PC-3 (cell line): ENCODE measurements at regions not wholly inside any gene's neighbourhood (a gene's known extent, or its start where the extent isn't known, plus 50 kb on each side); places are given as distances from the start of the nearest gene placed in this dataset.

Experiments used
- ATAC-seq: fragments of 200-7000 bp; cut with Tn5 transposase; 2 replicates; pipeline ENCODE4 v1.9.1; 2020; ENCODE audit warnings: mild to moderate bottlenecking, moderate library complexity
- BruUV-seq: library from RNA; stranded (reverse); fragments of 400-500 nt; replicated peaks from 2 replicates; lab custom pipeline; 2021; lab: Mats Ljungman, UMichigan
- CTCF ChIA-PET: fragments of 300-600 bp; sonication (Branson Sonifier 250); formaldehyde crosslinking; loops from one replicate; lab custom pipeline; 2022; ENCODE audit warnings: antibody characterized with exemption; lab: Charles Lee
- POLR2A ChIA-PET: fragments of 300-600 bp; sonication (Branson Sonifier 250); formaldehyde crosslinking; loops from one replicate; lab custom pipeline; 2022; ENCODE audit warnings: antibody characterized with exemption; ENCODE audit not compliant: unreplicated experiment; lab: Charles Lee
- DNase-seq: peaks from one replicate; pipeline ENCODE4 v3.0.0-alpha.2; 2015
- H2AFZ ChIP-seq: fragments of 300-600 bp; sonication (generic); 2 replicates; pipeline ENCODE4 v1.6.0; 2016; ENCODE audit warnings: antibody characterized with exemption, low read length
- H3F3A ChIP-seq: fragments of 300-600 bp; sonication (generic); one replicate; pipeline ENCODE4 v1.6.0; 2017; ENCODE audit warnings: antibody characterized with exemption, low read length, control low read depth, mild to moderate bottlenecking; ENCODE audit not compliant: unreplicated experiment
- H3K27ac ChIP-seq: fragments of 300-600 bp; sonication (generic); 2 replicates; pipeline ENCODE4 v1.5.1; 2016; ENCODE audit warnings: mild to moderate bottlenecking, low read length
- H3K27me3 ChIP-seq: fragments of 300-600 bp; sonication (generic); 2 replicates; pipeline ENCODE4 v1.6.1; 2016; ENCODE audit warnings: low read length, mixed read lengths
- H3K36me3 ChIP-seq: fragments of 300-600 bp; sonication (generic); 2 replicates; pipeline ENCODE4 v1.6.1; 2016; ENCODE audit warnings: low read depth, mixed run types, low read length, mixed read lengths
- H3K4me1 ChIP-seq: fragments of 300-600 bp; sonication (generic); 2 replicates; pipeline ENCODE4 v1.5.1; 2016; ENCODE audit warnings: low read length; ENCODE audit not compliant: insufficient read depth
- H3K4me2 ChIP-seq: fragments of 300-600 bp; sonication (generic); 2 replicates; pipeline ENCODE4 v1.6.0; 2016; ENCODE audit warnings: low read length
- H3K4me3 ChIP-seq: fragments of 300-600 bp; sonication (generic); 2 replicates; pipeline ENCODE4 v1.5.1; 2016; ENCODE audit warnings: mild to moderate bottlenecking, low read length, mixed read lengths
- H3K79me2 ChIP-seq: fragments of 300-600 bp; sonication (generic); 2 replicates; pipeline ENCODE4 v1.6.1; 2017; ENCODE audit warnings: low read length, mixed read lengths
- H3K9ac ChIP-seq: fragments of 300-600 bp; sonication (generic); 2 replicates; pipeline ENCODE4 v1.6.0; 2016; ENCODE audit warnings: mild to moderate bottlenecking, low read length
- H3K9me2 ChIP-seq: fragments of 300-600 bp; sonication (generic); replicated peaks from 2 replicates; pipeline ENCODE4 v1.6.1; 2016; ENCODE audit warnings: mixed run types, low read length, mixed read lengths
- H3K9me3 ChIP-seq: fragments of 300-600 bp; sonication (generic); 2 replicates; pipeline ENCODE4 v1.6.1; 2016; ENCODE audit warnings: low read length, mixed read lengths
- H4K20me1 ChIP-seq: fragments of 300-600 bp; sonication (generic); 2 replicates; pipeline ENCODE4 v1.6.1; 2016; ENCODE audit warnings: low read length, mixed read lengths
- CTCF ChIP-seq: fragments of 300-600 bp; sonication (generic); conservative IDR thresholded peaks from 2 replicates; pipeline ENCODE4 v1.5.1; 2017; ENCODE audit warnings: antibody characterized with exemption, low read depth, mild to moderate bottlenecking, low read length
- EZH2 ChIP-seq: fragments of 300-600 bp; sonication (generic); IDR thresholded peaks from one replicate; pipeline ENCODE4 v1.6.1; 2017; ENCODE audit warnings: antibody characterized with exemption, mild to moderate bottlenecking, low read length; ENCODE audit not compliant: unreplicated experiment
- EZH2phosphoT487 ChIP-seq: fragments of 300-600 bp; sonication (generic); IDR thresholded peaks from 2 replicates; pipeline ENCODE4 v1.6.1; 2018; ENCODE audit warnings: mild to moderate bottlenecking, antibody characterized with exemption, low read length, borderline replicate concordance
- intact Hi-C: fragments of 100-400 bp; cut with micrococcal nuclease; formaldehyde crosslinking; loops from 2 replicates; pipeline ENCODE4 v1.9.0; 2023

- H3K9me2 ChIP-seq: no peaks in the 10 kb centered on the region
- no peaks in the 10 kb centered on the region for H3F3A ChIP-seq
- TF ChIP-seq EZH2 (no peak), EZH2phosphoT487 (no peak), CTCF (peak; percentile 55)
- no peaks in the 10 kb centered on the region for H3K9me3 ChIP-seq
- H3K4me3 ChIP-seq: no peak overlapping the region
- H4K20me1 ChIP-seq: no peaks in the 10 kb centered on the region
- ATAC-seq (no peak), DNase-seq (peak; percentile 4)
- H3K27ac ChIP-seq: no peak overlapping the region
- no peaks in the 10 kb centered on the region for H3K36me3 ChIP-seq
- no peak overlapping the region for H2AFZ ChIP-seq
- ChIA-PET CTCF (interaction anchor here (0.6 kb wide), 1 partner anchor 733 kb away, joined by 3 read pairs; no protein-coding TSS in a partner anchor), POLR2A (no interaction called here)
- no peaks in the 10 kb centered on the region for H3K79me2 ChIP-seq
- H3K4me2 ChIP-seq: no peak overlapping the region
- no TSS peak for BruUV-seq
- intact Hi-C loops: no loop called here
- H3K9ac ChIP-seq: no peak overlapping the region
- H3K4me1 ChIP-seq: no peaks in the 10 kb centered on the region
- H3K27me3 ChIP-seq: no peaks in the 10 kb centered on the region
Measured at GRCh38 chr5:41637869-41638268, 127.5 kb upstream of the PLCXD3 start.

DNA sequence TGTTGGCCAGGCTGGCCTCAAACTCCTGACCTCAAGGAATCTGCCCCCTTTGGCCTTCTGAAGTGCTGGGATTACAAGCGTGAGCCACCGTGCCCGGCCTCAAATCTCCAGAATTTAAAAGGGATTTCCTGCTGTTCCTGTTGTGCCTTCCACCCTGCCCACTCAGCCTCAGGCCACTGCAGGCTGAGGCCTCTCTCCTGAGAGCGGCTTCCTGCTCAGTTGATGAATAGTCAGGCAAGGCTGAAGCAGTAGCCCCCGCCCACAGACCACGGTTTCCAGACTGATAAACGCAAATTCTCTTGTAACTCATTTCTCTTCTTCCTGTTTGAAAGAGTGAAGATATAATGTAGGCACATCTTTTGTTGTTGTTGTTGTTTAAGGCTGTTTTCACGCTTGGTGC, 127.0 kb upstream of the PLCXD3 start:
- H3K9me2 ChIP-seq: 0 out of 2 replicates have a peak, but pooled peaks cover 1% of the 10 kb centered on the region
- no peak for ATAC-seq

More for the DNA sequence above, 127.0 kb upstream of the PLCXD3 start:
- POLR2A ChIA-PET: no interaction called here
- H3K9me3 ChIP-seq: no peaks in the 10 kb centered on the region
- intact Hi-C loops: no loop called here
- no peaks in the 10 kb centered on the region for H4K20me1 ChIP-seq
- no peaks in the 10 kb centered on the region for H3K36me3 ChIP-seq
- H2AFZ ChIP-seq: no peak overlapping the region
- H3F3A ChIP-seq: no peaks in the 10 kb centered on the region
- no peaks in the 10 kb centered on the region for H3K27me3 ChIP-seq
- BruUV-seq: no TSS peak
- no peaks in the 10 kb centered on the region for H3K79me2 ChIP-seq
- CTCF ChIA-PET: interaction anchor here (0.6 kb wide), 1 partner anchor 733 kb away, joined by 3 read pairs; no protein-coding TSS in a partner anchor
- H3K4me1 ChIP-seq: no peaks in the 10 kb centered on the region
- H3K4me2 ChIP-seq: no peak overlapping the region
- no peak overlapping the region for H3K9ac ChIP-seq
- TF ChIP-seq CTCF (no peak), EZH2phosphoT487 (no peak), EZH2 (no peak)
- H3K4me3 ChIP-seq: no peak overlapping the region
- no peak overlapping the region for H3K27ac ChIP-seq
- no peak for DNase-seq
